Ammon's horn (tissue), 1 donor: ENCODE measurements at regions not wholly inside any gene's neighbourhood (a gene's known extent, or its start where the extent isn't known, plus 50 kb on each side); places are given as distances from the start of the nearest gene placed in this dataset.

Experiments used
- DNase-seq: peaks from one replicate; pipeline ENCODE4 v3.0.0-alpha.2; 2016; ENCODE audit warnings: low spot score

DNA sequence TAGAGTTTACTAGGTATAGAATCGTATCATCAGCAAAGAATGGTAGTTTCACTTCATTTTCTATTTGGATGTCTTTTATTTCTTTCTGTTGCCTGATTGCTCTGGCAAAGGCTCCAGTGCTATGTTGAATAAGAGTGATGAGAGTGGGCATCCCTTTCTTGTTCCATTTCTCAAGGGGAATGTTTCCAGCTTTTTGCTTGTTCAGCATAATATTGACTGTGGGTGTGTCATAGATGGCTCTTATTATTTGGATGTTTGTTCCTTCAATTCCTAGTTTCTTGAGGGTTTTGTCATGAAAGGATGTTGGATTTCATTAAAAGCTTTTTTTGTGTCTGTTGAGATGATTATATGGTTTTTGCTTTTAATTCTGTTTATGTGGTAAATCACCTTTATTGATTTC is 1114.5 kb downstream of the RAPGEF2 start:
- no peak for DNase-seq

DNA sequence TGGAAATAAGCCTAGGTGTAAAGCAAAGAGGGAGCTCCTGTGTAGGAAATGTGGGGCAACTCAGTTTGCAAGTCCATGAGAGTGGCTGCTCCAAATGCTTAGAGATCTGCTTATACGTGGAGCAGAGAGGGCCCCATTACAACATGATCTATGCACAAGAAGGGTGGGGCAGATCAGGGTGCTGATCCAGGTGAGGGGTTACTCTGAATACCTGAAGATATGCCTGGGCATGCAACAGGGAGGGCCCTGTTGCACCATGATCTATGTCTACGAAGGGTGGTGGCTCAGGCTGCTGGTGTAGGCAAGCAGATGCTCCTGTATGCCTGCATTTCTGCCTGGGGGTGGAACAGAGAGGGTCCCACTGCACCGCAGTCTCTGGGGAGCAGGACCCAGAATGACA is 1121.2 kb downstream of the RAPGEF2 start:
- DNase-seq = no peak

DNA sequence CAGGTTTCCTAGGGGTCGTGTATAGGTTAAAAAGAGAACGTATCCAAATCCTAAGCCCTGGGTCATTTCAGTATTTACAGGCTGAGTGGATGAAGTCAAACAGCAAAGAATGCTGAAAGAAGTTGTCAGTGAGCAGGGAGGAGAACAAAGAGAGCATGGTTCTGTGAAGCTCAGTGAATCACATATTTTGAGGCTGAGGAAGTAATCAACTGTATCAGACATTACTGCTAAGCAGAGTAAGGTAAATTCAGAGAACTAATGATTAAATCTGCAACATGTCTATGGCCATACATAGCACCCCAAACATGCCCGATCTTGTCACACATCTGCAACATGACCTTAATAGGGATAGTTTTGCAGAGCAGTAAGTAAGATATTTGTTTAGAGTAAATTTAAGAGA is 1130.3 kb downstream of the RAPGEF2 start:
- DNase-seq = no peak

DNA sequence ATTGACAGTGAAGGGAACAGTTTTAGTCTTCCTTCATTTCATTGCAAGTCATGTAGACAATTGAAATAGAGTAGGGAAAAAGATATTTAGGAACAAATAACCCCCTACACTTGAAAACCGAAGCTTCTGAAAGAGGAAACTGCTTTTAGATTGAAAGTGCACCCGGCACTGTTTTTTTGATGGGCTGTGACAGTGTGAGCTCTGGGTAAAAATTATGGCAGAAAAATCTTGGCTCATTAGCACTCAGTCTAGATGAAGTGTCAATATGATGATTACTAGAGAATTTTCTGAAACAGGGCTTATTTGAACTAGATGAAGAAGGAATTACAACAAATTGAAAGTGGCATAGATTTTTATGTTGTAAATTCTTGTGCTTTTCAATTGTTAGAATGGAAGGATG is 1132.4 kb downstream of the RAPGEF2 start:
- no peak for DNase-seq

DNA sequence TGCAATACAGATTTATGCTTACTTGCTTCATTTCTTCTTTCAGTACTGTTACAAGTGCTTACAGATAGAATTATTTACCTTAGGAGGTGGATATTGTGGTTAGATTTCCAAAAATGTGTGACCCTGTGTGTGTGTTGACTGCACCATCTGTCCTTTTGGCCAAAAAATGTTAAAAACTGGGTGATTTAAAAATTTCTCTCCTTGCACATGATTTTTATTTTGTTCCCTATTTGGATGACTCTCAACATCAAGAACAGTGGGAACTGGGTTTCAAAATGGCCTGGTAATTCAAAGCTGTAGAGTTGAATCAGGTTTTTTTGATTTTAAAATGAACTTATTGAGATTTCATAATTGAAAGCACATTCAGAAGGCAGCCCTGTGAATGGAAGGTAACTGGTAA is 1132.9 kb downstream of the RAPGEF2 start:
- no peak for DNase-seq

DNA sequence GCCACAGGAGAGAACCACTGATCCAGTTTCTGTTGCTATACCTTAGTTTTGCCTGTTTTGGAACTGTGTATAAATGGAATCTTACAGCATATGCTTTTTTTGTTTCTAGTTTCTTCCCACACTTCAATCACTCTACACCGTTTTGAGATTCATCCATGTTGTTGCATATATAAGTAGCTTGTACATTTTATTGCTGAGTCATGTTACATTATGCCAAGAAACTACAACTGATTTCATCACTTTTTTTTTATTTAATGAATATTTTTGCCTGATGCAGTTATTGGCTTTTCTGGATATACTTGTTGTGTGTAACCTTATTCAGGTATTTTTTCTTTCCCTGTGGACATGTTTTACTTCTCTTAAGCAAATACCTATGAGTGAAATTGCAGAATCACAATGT is 1135.9 kb downstream of the RAPGEF2 start:
- no peak for DNase-seq

DNA sequence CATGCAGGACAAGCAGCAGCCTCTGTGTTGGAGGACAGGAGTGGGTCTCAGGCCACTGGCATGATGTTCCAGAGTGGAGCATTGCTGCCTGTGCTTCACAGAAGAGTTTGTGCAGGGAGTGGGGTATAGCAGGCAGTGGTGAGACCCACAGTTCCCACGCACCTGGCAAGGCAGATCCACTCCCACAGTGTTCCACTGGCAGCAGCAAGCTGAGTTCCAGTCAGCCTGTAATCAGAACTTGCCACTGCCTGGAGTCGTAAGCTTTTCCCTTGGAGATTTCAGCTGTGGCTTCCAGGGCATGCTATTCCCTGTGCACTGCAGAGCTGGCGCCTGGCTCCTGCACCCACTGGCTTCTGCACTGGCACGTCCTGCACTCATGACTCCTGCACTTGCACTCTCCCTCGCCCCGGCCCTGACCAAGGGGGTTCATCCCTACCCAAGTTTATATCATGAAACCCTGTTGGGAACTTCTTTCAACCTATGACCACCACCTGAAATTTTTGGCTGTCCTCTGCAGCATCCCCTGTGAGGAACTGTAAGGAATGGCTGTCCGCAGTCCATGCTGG is 1144.3 kb downstream of the RAPGEF2 start:
- DNase-seq = no peak

DNA sequence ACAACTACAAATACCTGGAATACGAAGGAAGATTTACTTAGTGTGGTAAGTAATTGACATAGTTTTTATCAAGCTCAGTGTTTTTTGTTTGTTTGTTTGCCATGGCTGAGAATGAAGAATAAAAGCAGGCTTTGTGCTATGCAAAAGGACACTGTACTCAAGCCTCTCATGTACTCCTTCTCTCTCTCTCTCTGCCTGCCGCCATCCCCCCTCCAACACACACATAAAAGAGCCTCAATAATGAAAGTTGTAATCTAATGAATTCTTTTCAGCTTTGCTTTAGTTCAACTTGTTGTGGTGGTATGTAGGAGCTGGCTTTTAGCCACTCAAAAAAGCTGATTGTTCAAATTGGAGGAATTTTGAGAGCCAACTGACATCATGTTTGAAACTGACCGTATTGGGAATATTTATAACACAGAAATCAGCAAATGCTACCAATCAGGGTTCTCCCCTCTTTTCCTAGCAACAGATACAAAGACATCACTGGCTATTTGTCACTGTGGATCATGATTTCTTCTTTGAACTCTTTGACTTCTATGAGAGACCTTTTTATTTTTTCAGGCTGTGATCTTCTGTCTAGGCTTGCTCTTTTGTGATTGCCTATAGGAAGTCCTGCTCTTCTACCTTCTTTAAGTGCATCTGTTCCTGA is 1148.8 kb downstream of the RAPGEF2 start:
- DNase-seq = no peak

DNA sequence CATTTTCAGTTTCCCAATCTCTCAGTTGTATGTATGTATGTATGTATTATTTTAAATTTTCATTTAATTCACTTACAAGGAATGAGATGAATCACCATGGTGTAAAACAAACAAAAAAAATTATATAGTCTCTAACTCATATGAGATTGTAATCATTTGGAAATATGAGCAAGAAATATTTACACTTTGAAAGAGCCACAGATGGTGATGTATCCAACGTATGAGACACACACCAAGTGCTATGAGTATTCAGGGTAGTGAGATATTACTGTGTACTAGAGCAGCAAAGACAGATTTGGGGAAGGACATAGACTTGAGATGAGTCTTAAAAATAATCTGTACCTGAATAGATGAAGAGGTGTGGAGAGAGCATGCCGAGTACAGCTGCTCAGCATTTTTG is 1154.4 kb downstream of the RAPGEF2 start:
- no peak for DNase-seq

DNA sequence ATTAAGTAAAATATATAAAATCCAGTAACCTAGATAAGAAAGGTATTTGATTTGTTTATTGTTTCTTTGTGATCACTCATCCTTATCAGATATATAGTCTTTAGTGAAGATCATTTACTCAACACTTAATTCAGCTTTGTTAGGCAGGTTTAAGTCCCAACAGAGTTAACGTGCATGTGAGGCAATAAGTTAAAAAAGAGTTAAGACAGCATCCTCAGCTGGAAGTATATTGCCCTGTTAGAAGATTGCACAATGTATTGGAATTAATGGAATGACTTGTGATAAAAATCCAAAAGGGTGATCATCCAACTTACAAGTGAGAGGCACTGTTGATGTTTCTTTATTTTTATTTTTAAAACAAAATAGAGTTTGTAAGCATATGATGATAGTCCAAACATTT is 1162.1 kb downstream of the RAPGEF2 start:
- no peak for DNase-seq

DNA sequence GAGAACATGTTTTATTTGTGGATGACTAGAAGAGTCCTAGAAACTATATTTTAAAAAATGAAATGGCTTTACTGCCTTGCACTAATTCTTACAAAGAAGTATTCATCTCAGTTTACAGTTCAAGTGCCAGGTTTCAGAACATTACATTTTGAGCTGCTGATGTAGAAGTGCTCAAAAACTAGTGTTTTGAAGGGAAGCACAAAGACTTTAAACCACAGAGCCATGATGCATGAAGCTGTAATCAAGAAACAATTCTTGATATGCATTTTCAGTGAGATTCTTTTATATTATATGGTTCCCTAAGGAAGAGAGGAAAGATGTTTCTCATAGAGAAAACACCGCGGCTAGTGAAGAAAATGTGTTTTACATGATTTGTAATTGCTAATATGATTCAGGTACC is 1163.0 kb downstream of the RAPGEF2 start:
- no peak for DNase-seq

DNA sequence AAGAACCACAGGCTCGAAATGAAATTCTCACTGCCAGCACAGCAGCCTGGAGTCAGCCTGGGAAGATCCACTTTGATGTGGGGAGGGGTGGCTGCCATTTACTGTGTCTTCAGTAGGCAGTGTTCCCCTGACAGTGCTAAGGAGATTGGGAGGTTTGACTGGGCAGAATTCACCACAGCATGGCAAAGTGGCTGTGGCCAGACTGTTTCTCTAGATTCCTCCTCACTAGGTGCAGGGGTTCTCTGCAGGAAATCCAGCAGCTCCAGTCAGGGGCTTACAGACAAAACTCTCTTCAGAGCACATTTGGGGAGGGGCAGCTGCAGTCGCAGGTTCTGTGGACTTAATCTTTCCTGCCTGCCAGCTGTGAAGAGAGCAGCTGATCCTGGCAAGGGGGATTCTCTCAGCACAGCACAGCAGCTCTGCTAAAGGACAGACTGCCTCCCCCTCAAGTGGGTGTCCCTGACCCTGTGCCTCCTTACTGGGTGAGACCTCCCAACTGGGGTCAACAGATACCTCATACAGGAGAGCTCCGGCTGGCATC is 1174.0 kb downstream of the RAPGEF2 start:
- no peak for DNase-seq

DNA sequence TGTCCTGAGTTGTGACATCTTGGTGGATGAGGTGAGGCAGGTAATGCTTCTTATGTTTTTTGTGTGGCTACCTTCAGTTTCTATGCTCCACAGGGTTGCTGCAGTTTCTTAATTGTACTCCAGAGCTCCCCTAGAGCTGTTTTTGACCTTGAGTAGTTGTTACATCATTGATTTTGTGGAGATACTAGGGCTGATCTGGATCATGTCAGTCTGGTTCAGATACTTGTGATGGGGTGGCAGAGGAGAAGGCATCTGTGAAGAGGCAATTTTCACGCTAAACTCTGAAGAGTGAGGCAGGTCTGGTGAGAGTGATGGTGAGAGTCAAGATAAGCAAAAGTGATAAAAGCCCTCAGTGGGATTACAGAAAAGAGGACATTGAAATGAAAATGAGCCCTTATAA is 1180.2 kb downstream of the RAPGEF2 start:
- DNase-seq = no peak

DNA sequence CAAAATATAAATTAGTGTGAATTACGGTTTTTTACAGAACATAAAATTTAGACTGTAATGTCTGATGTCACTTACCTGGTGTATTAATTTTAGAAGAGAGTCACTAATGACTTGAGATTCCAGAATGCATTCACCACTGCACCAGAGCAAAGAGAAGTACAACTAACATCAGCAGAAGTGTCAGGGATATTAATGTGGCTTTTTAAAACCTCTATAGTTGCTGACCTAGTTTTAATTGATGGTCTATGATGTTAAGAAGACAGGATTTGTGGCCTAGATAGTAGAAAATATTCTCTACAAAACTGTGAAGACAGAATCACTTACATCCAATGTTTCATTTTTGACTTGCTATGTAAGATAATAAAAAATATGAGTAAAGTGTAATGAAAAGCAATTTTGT is 1181.6 kb downstream of the RAPGEF2 start:
- no peak for DNase-seq

DNA sequence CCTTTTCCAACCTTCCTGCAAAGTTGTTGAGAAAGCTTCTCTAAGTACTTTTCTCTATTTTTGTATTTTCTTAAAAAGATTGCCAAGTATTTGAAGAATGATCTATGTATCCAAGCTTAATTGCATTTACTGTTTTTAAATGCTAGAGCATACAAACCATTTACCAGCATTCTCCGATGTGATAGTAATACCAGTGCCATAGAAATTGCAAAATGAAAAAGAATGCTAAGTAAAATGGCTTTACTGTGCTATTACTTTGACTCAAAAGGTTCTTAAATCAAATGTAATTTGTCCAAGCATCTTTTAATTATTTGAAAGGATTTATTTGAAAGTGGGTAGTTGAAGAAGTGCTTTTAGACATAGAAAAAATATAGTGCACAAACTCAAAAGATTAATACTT is 1183.2 kb downstream of the RAPGEF2 start:
- no peak for DNase-seq

DNA sequence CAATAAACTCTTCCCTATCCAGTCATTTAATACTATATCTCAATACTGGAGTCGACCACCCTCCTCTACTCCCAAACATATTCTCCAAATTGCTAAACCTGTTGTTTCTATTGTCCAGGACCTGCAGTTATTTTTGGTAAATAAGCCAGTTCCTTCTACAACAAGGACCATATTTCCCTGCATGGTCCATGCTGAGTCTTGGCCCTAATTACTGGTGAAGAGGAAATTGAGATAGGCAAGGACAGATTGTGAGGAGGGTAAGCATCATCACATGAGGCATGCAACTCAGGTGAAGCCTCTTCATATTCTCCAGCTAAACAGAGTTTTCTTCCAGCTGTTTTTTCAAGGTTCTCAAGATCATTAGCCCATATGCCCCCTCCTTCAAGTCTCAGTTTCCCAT is 1193.6 kb downstream of the RAPGEF2 start:
- DNase-seq = no peak

DNA sequence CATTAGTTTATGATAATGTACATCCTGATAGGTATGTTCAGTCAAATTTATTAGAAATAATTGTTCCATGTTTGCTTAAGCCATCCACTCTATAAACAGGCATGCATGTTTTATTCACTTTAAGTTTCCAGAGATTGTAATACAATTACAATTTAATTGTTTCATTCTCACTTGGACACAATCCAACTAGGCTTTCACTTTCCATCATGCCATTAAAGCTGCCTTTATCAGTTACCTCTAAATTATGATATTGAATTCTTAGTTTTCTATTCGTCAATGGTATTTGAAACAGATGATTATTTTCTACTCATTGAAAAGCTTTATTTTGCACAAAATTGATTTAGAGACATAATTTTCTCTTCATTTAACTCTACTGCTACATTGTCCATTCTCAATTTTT is 1196.3 kb downstream of the RAPGEF2 start:
- DNase-seq = no peak

DNA sequence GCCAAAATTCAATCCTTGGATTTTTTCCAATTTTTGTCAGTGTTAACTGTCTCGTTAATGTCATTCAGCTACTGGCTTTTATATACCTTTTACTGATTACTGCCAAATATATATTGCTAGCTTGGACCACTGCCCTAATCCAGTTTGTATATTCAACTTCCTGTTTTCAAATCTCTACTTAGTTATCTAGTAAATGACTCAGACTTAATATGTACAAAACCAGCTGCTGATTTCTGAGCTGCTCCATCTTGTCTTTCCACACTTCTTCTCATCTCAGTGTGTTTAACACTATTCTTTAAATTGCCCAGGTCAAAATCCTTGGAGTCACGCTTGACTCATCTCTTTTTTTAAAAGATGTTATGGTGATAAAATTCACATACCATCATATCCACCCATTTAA is 1196.7 kb downstream of the RAPGEF2 start:
- no peak for DNase-seq

DNA sequence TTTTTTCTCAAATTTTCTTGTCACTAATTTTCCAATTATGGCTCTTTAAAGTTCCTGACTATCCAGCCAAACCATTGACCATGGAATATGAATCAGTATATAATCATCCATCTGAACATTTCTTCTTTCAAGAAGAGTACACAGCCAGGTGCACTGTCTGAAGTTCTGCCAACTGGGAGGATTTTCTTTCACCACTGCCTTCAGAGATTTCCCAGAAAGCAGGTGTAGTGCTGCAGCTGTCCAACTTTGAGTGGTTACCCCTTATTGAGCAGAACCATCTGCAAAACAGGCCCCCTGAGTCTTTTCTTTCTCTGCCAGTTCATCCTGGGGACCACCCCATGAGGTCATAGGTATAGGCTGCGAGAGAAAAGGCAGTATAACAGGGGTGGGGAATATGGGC is 1213.2 kb downstream of the RAPGEF2 start:
- no peak for DNase-seq

DNA sequence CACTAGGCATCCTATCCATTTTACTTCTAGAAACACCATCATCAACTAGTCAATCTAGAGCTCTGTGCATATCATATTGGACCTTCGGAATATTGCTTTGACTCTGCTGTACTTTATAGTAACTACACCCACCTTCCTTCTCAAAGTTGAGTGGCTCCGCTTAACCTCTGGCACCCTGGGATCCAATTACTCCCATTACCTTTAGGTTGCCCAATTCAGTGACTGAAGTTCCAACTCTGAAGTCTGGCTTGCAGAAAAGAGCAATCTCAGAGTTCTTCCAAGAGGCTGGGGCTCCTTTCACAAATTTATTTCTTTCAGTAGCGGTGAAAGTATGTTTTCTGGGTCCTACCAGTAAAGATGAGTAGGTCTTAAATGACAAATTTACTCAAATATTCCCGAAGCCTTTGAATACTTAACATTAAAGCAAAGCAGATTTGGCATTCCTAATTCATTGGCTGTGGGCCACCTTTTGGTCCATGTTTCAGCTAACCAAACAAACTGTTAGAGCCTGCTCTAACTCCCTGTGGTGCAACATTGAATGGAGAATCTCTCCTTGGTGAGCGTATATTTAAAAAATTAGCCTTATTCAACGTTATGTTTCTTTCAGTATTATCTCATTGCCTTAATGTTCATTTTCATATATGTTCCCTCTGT is 1215.8 kb downstream of the RAPGEF2 start:
- no peak for DNase-seq

DNA sequence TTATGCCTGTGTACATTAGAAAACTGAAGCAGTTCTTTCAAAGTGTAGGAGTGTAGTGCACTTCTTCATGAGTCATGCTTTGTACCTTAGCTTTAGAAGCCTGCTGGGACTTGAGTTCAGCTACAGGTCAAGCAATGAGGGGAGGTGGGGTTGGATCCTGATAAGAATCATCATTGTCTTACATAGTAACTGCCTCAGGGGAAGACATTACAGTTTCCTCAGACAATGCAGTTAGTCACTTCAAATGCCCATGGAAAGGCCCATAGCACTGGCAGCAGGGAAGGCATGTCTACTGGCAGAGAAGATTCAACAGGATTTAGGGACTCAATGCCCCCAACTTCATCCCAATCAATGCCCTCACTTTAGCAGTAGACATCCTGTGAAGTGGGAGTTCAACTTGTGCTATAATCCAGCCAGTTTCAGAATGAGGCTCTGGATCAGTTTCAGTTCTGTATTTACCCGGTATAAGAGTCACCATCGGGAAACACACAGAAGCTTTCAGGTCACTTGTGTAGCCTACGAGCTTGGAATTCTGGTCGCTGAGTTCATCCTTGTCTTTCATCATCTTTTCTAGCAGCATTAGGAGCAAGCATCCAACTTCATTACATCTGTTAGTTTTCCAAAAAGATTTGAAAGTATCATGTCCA is 1216.5 kb downstream of the RAPGEF2 start:
- DNase-seq = no peak

DNA sequence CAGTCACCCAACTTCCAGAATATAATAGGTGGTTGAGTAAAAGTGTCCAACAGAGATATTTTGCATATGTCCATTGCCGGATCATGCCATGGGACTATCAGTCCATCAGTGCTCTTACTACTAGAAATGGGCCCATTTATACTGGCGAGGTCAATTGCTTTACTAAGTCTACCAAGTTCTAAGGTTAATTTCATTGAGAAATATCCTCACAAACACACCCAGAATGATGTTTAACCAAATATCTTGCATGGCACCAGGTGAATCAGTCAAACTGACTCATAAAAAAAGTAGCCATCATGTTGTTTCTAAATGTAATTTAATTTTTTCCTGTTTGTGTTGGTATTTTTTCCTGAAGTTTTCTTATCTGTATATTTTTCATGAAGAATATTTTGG is 1217.0 kb downstream of the RAPGEF2 start:
- no peak for DNase-seq

DNA sequence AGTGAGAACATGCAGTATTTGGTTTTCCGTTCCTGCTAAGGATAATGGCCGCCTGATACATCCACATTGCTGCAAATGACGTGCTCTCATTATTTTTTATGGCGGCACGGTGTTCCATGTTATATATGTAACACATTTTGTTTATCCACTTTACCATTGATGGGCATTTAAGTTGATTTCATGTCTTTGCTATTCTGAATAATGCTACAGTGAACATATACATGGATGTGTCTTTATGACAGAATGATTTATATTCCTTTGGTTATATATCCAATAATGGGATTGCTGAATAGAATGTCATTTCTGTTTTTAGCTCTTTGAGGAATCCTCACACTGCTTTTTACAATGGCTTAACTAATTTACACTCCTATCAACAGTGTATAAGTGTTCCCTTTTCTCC is 1223.2 kb downstream of the RAPGEF2 start:
- DNase-seq = no peak
